PC-9 (cell line): ENCODE measurements at regions not wholly inside any gene's neighbourhood (a gene's known extent, or its start where the extent isn't known, plus 50 kb on each side); places are given as distances from the start of the nearest gene placed in this dataset.

ENCODE experiments used
- BruUV-seq: library from RNA; stranded (reverse); fragments of 400-500 nt; replicated peaks from 2 replicates; lab custom pipeline; 2021; lab: Mats Ljungman, UMichigan
- CTCF ChIA-PET: fragments of 300-600 bp; sonication (Branson Sonifier 250); formaldehyde crosslinking; loops from one replicate; lab custom pipeline; 2022; ENCODE audit warnings: antibody characterized with exemption; lab: Charles Lee
- POLR2A ChIA-PET: fragments of 300-600 bp; sonication (Branson Sonifier 250); formaldehyde crosslinking; loops from one replicate; lab custom pipeline; 2022; ENCODE audit warnings: antibody characterized with exemption; ENCODE audit not compliant: unreplicated experiment; lab: Charles Lee
- DNase-seq, 2 experiments: peaks; one replicate each; pipeline versions ENCODE4 v3.0.0 to v3.0.0-alpha.2; 2015 to 2022; ENCODE audit warnings: mixed read lengths in 1 of 2
- H2AFZ ChIP-seq: fragments of 200-600 bp; sonication (generic); 2 replicates; pipeline ENCODE4 v1.8.1; 2017; ENCODE audit warnings: antibody characterized with exemption
- H3F3A ChIP-seq: fragments of 200-600 bp; sonication (generic); 2 replicates; pipeline ENCODE4 v1.8.1; 2017; ENCODE audit warnings: antibody characterized with exemption, mild to moderate bottlenecking, low read depth; ENCODE audit not compliant: insufficient read depth
- H3K27ac ChIP-seq: fragments of 200-600 bp; sonication (generic); 2 replicates; pipeline ENCODE4 v1.6.1; 2016; ENCODE audit warnings: mixed run types
- H3K27me3 ChIP-seq: fragments of 200-600 bp; sonication (generic); 2 replicates; pipeline ENCODE4 v1.6.1; 2016; ENCODE audit warnings: low read depth, mixed run types; ENCODE audit not compliant: insufficient read depth
- H3K36me3 ChIP-seq: fragments of 200-600 bp; sonication (generic); 2 replicates; pipeline ENCODE4 v1.6.1; 2016; ENCODE audit warnings: low read depth, mixed run types
- H3K4me1 ChIP-seq: fragments of 200-600 bp; sonication (generic); replicated peaks from 2 replicates; pipeline ENCODE4 v1.6.1; 2016; ENCODE audit warnings: mixed run types; ENCODE audit not compliant: insufficient read depth
- H3K4me2 ChIP-seq: fragments of 200-600 bp; sonication (generic); 2 replicates; pipeline ENCODE4 v1.6.1; 2017; ENCODE audit warnings: mixed run types
- H3K4me3 ChIP-seq: fragments of 200-600 bp; sonication (generic); 2 replicates; pipeline ENCODE4 v1.6.1; 2016; ENCODE audit warnings: mixed run types
- H3K79me2 ChIP-seq: fragments of 200-600 bp; sonication (generic); 2 replicates; pipeline ENCODE4 v1.6.1; 2017; ENCODE audit warnings: low read depth, mixed run types
- H3K9me2 ChIP-seq: fragments of 200-600 bp; sonication (generic); 2 replicates; pipeline ENCODE4 v1.8.1; 2017; ENCODE audit warnings: mild to moderate bottlenecking; ENCODE audit not compliant: insufficient read depth
- H3K9me3 ChIP-seq: fragments of 200-600 bp; sonication (generic); 2 replicates; pipeline ENCODE4 v1.8.1; 2016; ENCODE audit warnings: low read depth; ENCODE audit not compliant: insufficient read depth
- H4K20me1 ChIP-seq: fragments of 200-600 bp; sonication (generic); 2 replicates; pipeline ENCODE4 v1.8.1; 2017; ENCODE audit not compliant: insufficient read depth
- EZH2 ChIP-seq: fragments of 200-600 bp; sonication (generic); IDR thresholded peaks from 2 replicates; pipeline ENCODE4 v1.8.0; 2017; ENCODE audit warnings: antibody characterized with exemption, low read depth
- intact Hi-C: fragments of 100-400 bp; cut with micrococcal nuclease; formaldehyde crosslinking; loops from one replicate; pipeline ENCODE4 v1.10.0; 2022; ENCODE audit not compliant: unreplicated experiment
- TF ChIP-seq, protein P1 (sequence below): fragments of 200-600 bp; sonication (generic); conservative IDR thresholded peaks from 2 replicates; pipeline ENCODE4 v1.6.1; 2017; ENCODE audit warnings: mixed run types, antibody characterized with exemption, mild to moderate bottlenecking, moderate library complexity

DNA sequence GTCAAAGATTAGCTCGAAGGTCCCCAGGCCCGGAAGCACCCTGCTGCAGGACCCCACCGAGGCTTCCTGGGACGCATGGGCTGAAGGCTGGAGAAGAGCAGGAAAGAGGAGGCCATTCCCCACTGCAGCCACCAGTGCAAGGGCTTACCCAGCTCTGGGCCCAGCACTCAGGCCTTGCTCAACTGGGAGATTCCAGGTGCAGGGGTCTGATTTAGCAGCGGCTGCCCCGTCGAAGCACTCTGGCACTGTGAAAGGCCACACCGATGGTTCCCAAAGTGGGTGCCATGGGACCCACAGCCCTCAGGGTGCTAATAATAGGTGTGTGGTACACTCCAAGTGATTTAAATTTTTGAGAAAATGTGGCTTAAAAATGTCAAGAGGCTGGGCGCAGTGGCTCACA is 130.9 kb downstream of the OAT start:
- POLR2A ChIA-PET, result no interaction called here
- no TSS peak for BruUV-seq
- CTCF ChIA-PET, result no interaction called here
- no peaks in the 10 kb centered on the region for H3K27me3 ChIP-seq
- DNase-seq, result no peak
- no peak overlapping the region for H3K4me2 ChIP-seq
- H3F3A ChIP-seq, result no peaks in the 10 kb centered on the region
- intact Hi-C loops, result no loop called here
- no peaks in the 10 kb centered on the region for H4K20me1 ChIP-seq
- no peaks in the 10 kb centered on the region for H3K9me2 ChIP-seq
- H3K36me3 ChIP-seq, result no peaks in the 10 kb centered on the region
- H3K27ac ChIP-seq, result no peak overlapping the region
- TF ChIP-seq EZH2, result no peak
- TF ChIP-seq, protein P1, sequence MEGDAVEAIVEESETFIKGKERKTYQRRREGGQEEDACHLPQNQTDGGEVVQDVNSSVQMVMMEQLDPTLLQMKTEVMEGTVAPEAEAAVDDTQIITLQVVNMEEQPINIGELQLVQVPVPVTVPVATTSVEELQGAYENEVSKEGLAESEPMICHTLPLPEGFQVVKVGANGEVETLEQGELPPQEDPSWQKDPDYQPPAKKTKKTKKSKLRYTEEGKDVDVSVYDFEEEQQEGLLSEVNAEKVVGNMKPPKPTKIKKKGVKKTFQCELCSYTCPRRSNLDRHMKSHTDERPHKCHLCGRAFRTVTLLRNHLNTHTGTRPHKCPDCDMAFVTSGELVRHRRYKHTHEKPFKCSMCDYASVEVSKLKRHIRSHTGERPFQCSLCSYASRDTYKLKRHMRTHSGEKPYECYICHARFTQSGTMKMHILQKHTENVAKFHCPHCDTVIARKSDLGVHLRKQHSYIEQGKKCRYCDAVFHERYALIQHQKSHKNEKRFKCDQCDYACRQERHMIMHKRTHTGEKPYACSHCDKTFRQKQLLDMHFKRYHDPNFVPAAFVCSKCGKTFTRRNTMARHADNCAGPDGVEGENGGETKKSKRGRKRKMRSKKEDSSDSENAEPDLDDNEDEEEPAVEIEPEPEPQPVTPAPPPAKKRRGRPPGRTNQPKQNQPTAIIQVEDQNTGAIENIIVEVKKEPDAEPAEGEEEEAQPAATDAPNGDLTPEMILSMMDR, result no peak
- no peak overlapping the region for H2AFZ ChIP-seq
- H3K4me3 ChIP-seq, result no peak overlapping the region
- no peaks in the 10 kb centered on the region for H3K79me2 ChIP-seq
- no peaks in the 10 kb centered on the region for H3K4me1 ChIP-seq
- no peaks in the 10 kb centered on the region for H3K9me3 ChIP-seq

DNA sequence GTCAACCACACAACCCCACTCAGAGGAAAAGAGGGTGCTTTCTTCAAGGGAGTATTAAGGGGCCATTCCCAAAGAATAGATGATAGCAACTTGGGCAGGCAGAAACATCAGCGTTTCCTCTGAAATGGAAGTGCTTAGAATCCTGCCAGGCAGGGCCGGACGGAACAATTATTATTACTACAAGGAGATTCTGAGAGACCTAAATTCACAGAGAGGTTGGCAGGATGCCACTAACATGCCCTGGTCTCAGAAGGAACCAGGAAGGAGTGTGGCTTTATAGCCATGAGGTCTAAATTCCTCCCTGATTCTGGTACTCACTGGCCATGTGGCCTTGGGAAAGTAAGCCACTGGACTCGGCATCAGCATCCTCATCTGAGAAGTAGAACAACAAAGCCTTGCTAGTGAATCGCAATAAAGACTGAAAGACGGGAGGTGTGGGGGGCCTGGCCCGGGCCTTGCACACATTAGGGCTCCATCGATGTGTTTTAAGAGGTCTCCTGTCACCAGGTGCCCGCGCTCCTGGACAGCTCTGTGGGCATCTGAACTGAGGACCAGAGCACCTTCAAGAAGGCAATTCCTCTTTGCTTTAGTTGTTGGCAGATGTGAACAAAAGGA is 131.5 kb downstream of the OAT start:
- H3K27ac ChIP-seq, result no peak overlapping the region
- ChIA-PET CTCF (no interaction called here), POLR2A (no interaction called here)
- H3K9me2 ChIP-seq, result no peaks in the 10 kb centered on the region
- DNase-seq, result no peak
- H3K4me1 ChIP-seq, result no peaks in the 10 kb centered on the region
- intact Hi-C loops, result no loop called here
- H3K4me2 ChIP-seq, result no peak overlapping the region
- no peak overlapping the region for H2AFZ ChIP-seq
- no peak overlapping the region for H3K4me3 ChIP-seq
- no peaks in the 10 kb centered on the region for H3K79me2 ChIP-seq
- H3K27me3 ChIP-seq, result no peaks in the 10 kb centered on the region
- no peak for TF ChIP-seq EZH2
- TF ChIP-seq, protein P1, result no peak
- H3K9me3 ChIP-seq, result no peaks in the 10 kb centered on the region
- H3F3A ChIP-seq, result no peaks in the 10 kb centered on the region
- BruUV-seq, result no TSS peak
- no peaks in the 10 kb centered on the region for H4K20me1 ChIP-seq
- H3K36me3 ChIP-seq, result no peaks in the 10 kb centered on the region

DNA sequence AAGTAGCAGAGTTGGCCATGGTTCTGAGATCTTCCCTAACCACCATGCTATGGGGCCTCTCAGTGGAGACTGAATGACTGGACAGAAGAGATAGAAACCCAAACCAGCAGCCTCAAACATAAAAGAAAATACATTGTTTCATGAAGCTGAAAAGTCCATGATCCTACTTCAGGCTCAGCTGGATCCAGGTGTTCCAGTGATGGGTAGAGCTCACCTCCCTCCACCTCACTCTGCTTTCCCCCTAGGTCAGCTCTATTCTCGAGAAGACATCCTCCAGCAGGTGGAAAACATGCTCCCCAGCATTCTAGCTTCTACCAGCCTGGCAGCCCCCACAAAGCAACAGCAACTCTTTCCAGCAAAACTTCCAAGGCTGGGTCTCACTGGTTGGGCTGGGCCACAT is 132.1 kb downstream of the OAT start:
- intact Hi-C loops, result no loop called here
- no peaks in the 10 kb centered on the region for H3K36me3 ChIP-seq
- H3K4me2 ChIP-seq, result no peak overlapping the region
- H3K27ac ChIP-seq, result no peak overlapping the region
- H4K20me1 ChIP-seq, result no peaks in the 10 kb centered on the region
- ChIA-PET POLR2A (no interaction called here), CTCF (no interaction called here)
- no peaks in the 10 kb centered on the region for H3K9me2 ChIP-seq
- no TSS peak for BruUV-seq
- DNase-seq, result no peak
- H3K79me2 ChIP-seq, result no peaks in the 10 kb centered on the region
- no peaks in the 10 kb centered on the region for H3F3A ChIP-seq
- H3K4me1 ChIP-seq, result no peaks in the 10 kb centered on the region
- no peaks in the 10 kb centered on the region for H3K27me3 ChIP-seq
- no peak overlapping the region for H2AFZ ChIP-seq
- no peaks in the 10 kb centered on the region for H3K9me3 ChIP-seq
- no peak overlapping the region for H3K4me3 ChIP-seq
- no peak for TF ChIP-seq EZH2
